OCI-M1 (cell line): ENCODE measurements at regions not wholly inside any gene's neighbourhood (a gene's known extent, or its start where the extent isn't known, plus 50 kb on each side); places are given as distances from the start of the nearest gene placed in this dataset.
A peak's percentile ranks its signal among the peaks of the same experiment; 100 is the strongest.

Experiments used
- DNase-seq: peaks from one replicate; lab custom pipeline; 2025; lab: John Stamatoyannopoulos, UW

- DNase-seq: no peak
These were observed 75.2 kb upstream of the ADGRF1 start for GRCh38 chr6:47117314-47117713.

- no peak for DNase-seq
These were observed 74.5 kb upstream of the ADGRF1 start for GRCh38 chr6:47116606-47117005.

- no peak for DNase-seq
These were observed 74.0 kb upstream of the ADGRF1 start for GRCh38 chr6:47116086-47116485.

- DNase-seq: no peak
These were observed 72.3 kb upstream of the ADGRF1 start for GRCh38 chr6:47114460-47114859.

- no peak for DNase-seq
These were observed 70.2 kb upstream of the ADGRF1 start for GRCh38 chr6:47112317-47112716.

- no peak for DNase-seq
These were observed 69.6 kb upstream of the ADGRF1 start for GRCh38 chr6:47111685-47112084.

GRCh38 chr6:47109281-47109680 is 67.1 kb upstream of the ADGRF1 start:
- no peak for DNase-seq

GRCh38 chr6:47106721-47107197 is 64.6 kb upstream of the ADGRF1 start:
- DNase-seq: no peak

- no peak for DNase-seq
These were observed 64.1 kb upstream of the ADGRF1 start for GRCh38 chr6:47106216-47106615.

- DNase-seq: no peak
These were observed 63.5 kb upstream of the ADGRF1 start for GRCh38 chr6:47105469-47106178.

GRCh38 chr6:47103931-47104330 is 61.8 kb upstream of the ADGRF1 start:
- DNase-seq: peak; percentile 21

- no peak for DNase-seq
These were observed 60.2 kb upstream of the ADGRF1 start for GRCh38 chr6:47102331-47102730.

GRCh38 chr6:47098570-47098993 is 56.5 kb upstream of the ADGRF1 start:
- DNase-seq: no peak

GRCh38 chr6:47097092-47097945 is 55.2 kb upstream of the ADGRF1 start:
- DNase-seq: peak; percentile 90

- DNase-seq: no peak
These were observed 54.2 kb upstream of the ADGRF1 start for GRCh38 chr6:47096211-47096895.

- DNase-seq: peak; percentile 22
These were observed 52.3 kb upstream of the ADGRF1 start for GRCh38 chr6:47094241-47094925.

- DNase-seq: no peak
These were observed 51.0 kb upstream of the ADGRF1 start for GRCh38 chr6:47093169-47093568.

GRCh38 chr6:47091886-47092668 is 49.9 kb upstream of the ADGRF1 start:
- DNase-seq: no peak
